HG02840 (cell line): ENCODE measurements at regions not wholly inside any gene's neighbourhood (a gene's known extent, or its start where the extent isn't known, plus 50 kb on each side); places are given as distances from the start of the nearest gene placed in this dataset.
"Not testable (repeated sequence)": the region's sequence is repeated elsewhere in the genome, so short reads cannot be mapped to it uniquely, and the experiment has no call there.

Experiments
- ATAC-seq: cut with Tn5 transposase; IDR thresholded peaks from one replicate; pipeline ENCODE4 v1.9.1; 2021; ENCODE audit warnings: mild to moderate bottlenecking, moderate library complexity, moderate number of reproducible peaks; ENCODE audit not compliant: unreplicated experiment, low FRiP score

DNA sequence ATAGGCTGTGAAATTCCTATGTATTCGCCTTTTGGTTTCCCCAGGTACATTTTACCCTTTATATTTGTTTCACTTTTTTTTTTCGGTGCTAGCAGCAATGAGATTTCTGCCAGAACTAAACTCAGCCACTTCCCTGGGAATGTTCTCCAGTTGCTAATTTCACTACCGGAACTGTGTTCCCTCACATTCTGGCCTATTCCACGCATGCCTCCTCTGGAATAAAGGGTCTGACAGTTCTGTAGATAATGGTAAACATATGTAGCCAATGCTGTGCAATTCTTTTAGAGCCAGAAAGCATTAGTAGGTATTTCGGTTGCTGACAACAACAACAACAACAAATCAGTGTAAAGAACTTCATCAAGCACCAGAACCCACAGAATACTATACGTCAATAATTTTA lies 96.1 kb upstream of the TBX18 start:
- ATAC-seq, result no peak

GRCh38 chr6:84854811-84855400 lies 90.5 kb upstream of the TBX18 start:
- no peak for ATAC-seq

- ATAC-seq, result no peak
Observed at GRCh38 chr6:84853901-84854300, 89.5 kb upstream of the TBX18 start.

GRCh38 chr6:84848960-84849359 lies 84.6 kb upstream of the TBX18 start:
- no peak for ATAC-seq

DNA sequence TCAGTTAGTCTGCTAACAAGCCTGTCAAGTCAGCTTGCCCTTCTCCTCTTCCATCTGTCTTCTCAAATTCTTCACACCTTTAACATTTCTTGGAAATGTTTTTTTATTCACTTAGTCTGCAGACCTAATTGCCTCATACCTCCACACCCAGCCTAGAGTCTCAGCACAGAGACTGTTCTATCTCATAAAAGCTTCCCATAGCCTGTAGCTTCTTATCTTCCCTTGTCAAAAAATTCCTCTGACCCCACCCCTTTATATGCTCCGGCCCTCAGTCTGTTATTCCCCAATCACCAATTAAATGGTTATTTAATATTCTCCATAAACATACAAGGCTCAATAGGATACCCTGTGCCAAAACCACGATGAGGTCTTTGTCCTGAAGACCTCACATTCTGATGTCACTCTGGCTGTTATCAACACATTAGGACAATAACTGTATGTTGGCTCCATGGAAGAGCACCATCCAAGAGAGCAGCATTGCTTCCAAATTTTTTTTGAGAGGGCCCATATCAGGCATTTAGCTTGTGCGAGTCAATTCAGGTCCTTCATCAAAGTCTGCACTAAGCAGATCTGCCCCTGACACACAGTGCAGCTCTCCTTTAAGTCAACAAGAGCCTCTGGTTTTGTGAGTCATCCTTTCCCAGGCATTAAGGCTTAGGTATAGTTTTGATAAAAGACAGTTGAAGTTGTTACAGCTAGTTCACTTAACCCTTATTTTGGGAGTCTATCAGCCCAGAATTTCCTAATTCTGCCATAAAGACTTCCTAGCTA lies 83.2 kb upstream of the TBX18 start:
- no peak for ATAC-seq

- ATAC-seq, result no peak
Observed at GRCh38 chr6:84842525-84843166, 78.2 kb upstream of the TBX18 start.

DNA sequence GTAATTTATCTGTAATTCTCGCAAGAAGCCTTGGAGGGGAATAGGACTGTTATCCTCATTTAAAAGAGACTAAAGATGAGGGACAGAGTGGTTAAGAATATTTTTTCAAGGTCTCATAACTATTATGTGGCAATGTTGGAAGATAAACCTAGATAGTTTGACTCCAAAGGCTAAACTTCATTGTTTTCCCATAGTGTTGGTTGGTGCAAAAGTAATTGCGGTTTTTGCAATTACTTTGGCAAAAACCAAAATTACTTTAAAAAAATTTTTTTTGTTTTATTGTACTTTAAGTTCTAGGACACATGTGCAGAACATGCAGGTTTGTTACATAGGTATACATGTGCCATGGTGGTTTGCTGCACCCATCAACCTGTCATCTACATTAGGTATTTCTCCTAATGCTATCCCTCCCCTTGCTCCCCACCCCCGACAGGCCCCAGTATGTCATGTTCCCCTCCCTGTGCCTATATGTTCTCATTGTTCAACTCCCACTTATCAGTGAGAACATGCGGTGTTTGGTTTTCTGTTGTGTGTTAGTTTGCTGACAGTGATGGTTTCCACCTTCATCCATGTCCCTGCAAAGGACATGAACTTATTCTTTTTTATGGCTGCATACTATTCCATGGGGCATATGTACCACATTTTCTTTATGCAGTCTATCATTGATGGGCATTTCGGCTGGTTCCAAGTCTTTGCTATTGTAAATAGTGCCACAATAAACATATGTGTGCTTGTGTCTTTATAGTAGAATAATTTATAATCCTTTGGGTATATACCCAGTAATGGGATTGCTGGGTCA lies 72.9 kb upstream of the TBX18 start:
- ATAC-seq, result not testable (repeated sequence)

DNA sequence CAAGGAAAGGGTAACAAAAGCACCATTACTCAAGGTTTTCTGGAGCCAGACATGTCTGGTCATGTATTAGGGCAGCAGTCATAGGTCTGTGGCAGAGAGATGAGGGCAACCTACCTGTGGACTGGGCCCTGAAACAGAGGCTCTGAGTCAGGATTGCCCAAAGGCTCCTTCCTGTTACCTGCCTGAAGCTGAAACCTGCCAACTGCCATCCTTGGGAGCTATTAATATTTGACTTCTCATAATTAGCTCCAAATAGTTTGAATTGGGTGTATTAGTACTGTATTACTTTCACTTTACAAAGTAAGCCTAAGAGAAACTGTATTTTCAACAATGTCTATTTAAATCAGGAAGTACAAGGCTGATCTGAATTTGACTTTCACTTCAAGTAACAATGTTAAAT lies 72.0 kb upstream of the TBX18 start:
- no peak for ATAC-seq

DNA sequence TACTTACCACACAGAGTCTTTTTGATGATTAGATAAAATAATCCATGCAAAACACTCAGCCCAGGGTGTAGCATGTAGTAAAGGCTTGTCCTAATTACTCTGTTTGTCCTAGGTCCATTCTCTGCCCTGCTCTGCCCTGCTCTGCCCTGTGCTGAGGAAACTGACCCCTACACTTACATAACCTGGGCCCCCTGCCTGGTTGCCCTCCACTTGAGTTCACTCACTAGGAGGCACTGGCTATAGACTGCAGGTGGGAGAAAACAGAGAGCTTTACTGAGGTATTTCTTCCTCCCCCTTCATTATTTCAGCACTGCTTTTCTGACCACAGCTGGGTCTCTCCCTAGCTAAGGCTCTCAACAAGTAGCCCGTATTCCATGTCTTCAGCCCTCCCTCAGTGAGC lies 70.9 kb upstream of the TBX18 start:
- ATAC-seq, result no peak

DNA sequence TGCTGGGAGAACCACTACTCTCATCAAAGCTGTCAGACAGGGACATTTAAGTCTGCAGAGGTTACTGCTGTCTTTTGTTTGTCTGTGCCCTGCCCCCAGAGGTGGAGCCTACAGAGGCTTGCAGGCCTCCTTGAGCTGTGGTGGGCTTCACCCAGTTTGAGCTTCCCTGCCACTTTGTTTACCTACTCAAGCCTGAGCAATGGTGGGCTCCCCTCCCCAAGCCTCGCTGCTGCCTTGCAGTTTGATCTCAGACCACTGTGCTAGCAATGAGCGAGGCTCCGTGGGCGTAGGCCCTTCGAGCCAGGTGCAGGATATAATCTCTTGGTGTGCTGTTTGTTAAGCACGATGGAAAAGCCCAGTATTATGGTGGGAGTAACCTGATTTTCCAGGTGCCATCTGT lies 67.5 kb upstream of the TBX18 start:
- ATAC-seq, result not testable (repeated sequence)

DNA sequence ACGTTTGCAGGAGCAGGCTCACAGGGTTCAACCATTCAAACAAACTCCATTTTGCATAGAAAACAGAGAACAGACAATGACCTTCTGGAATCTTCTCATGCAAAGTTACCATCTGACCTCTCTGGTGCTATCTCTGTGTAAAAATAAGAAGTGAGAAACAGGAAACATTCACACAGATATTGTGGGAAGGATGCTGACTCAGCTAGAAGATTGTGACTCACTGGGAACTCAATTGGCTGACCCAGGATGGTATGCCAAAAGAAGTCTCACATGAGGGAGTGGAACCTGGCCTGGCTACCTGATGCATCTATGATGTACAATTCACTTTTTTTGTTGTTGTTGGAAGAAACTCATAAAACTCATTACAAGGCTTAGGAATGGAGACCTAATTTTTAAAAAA lies 61.1 kb upstream of the TBX18 start:
- ATAC-seq, result no peak

DNA sequence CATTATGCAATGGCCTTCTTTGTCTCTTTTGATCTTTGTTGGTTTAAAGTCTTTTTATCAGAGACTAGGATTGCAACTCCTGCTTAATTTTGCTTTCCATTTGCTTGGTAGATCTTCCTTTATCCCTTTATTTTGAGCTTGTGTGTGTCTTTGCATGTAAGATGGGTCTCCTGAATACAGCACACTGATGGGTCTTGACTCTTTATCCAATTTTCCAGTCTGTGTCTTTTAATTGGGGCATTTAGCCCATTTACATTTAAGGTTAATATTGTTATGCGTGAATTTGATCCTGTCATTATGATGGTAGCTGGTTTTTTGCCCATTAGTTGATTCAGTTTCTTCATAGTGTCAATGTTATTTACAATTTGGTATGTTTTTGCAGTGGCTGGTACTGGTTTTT lies 56.9 kb upstream of the TBX18 start:
- ATAC-seq, result not testable (repeated sequence)

DNA sequence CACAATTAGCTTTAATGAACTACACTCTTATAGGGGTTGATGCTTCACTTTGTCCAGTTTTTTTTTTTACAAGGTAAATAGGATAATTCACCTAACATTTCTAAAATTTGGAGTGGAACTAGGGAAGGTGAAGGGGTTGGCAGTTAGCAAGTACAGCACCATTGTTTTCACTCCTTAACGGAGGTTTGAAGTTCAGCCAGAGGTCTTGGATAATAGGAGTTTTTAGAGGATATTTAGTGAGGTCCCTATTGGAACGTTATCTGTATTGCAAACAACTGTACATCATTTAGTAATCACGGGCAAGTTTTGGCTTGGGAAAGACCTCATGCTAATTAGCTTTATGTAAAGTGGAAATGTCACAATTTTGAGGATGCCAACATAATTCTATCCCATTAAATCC lies 52.3 kb upstream of the TBX18 start:
- ATAC-seq, result no peak

GRCh38 chr6:84815896-84816735 lies 51.7 kb upstream of the TBX18 start:
- no peak for ATAC-seq
